Psoas muscle (tissue), 7 donors: ENCODE measurements at regions not wholly inside any gene's neighbourhood (a gene's known extent, or its start where the extent isn't known, plus 50 kb on each side); places are given as distances from the start of the nearest gene placed in this dataset.

Source experiments
- ATAC-seq, 4 donors: fragments of 200-7000 bp; cut with Tn5 transposase; one replicate each; pipeline ENCODE4 v1.9.1; 2020; ENCODE audit warnings: moderate library complexity in 3 of 4, mild to moderate bottlenecking in 2 of 4
- DNase-seq, 2 donors: peaks; one replicate each; pipeline ENCODE4 v3.0.0-alpha.2; 2020
- H3K27ac ChIP-seq: fragments of 200-600 bp; one replicate; pipeline ENCODE4 v1.8.0; 2022
- H3K27me3 ChIP-seq, 3 donors: fragments of 200-600 bp in 1 of 3; one replicate each; pipeline versions ENCODE4 v1.6.1 to v1.8.0; 2013 to 2022; ENCODE audit warnings: low read length in 2 of 3, mild to moderate bottlenecking in 2 of 3, moderate library complexity in 1 of 3; ENCODE audit not compliant: insufficient read depth in 3 of 3
- H3K36me3 ChIP-seq, 2 donors: fragments of 200-600 bp in 1 of 2; one replicate each; pipeline versions ENCODE4 v1.6.1 to v1.8.0; 2013 to 2022; ENCODE audit warnings: low read depth in 1 of 2, mild to moderate bottlenecking in 1 of 2, moderate library complexity in 1 of 2; ENCODE audit not compliant: insufficient read depth in 1 of 2
- H3K4me1 ChIP-seq: fragments of 200-600 bp; one replicate; pipeline ENCODE4 v1.8.0; 2022
- H3K4me3 ChIP-seq: fragments of 200-600 bp; one replicate; pipeline ENCODE4 v1.8.0; 2022; ENCODE audit warnings: mild to moderate bottlenecking
- H3K9me3 ChIP-seq: fragments of 200-600 bp; one replicate; pipeline ENCODE4 v1.8.0; 2022
- CTCF ChIP-seq: fragments of 200-600 bp; IDR thresholded peaks from one replicate; pipeline ENCODE4 v1.8.0; 2022; ENCODE audit warnings: antibody characterized with exemption
- WGBS, 3 donors: extraction: QIAGEN DNeasy Blood & Tissue Kit; methylation state at CpG; one replicate each; pipeline versions ENCODE4 v1.1.6 to v1.1.7; 2013; 5-methylcytosine and 5-hydroxymethylcytosine counted together
- intact Hi-C, 2 donors: fragments of 100-400 bp; cut with DNase I; formaldehyde crosslinking; loops; one replicate each; pipeline versions ENCODE4 v1.11.0 to v1.14.2; 2022
- donor health status: healthy with polysubstance abuse.
- donor health status: DM: no; HTN: no; CAD: no; lungs with moderate emphysema.
- donor health status: Bipolar disorder and iron deficiency.
- donor health status: healthy.
- donor health status: DM: yes; HTN: yes; CAD: no.
- donor health status: DM: no; HTN: no; CAD: no.
- donor health status: DM: yes; HTN: yes; CAD: no.

- WGBS, 3 donors: 26 to 40% (median 31%) methylated on average over 2 of the region's 2 CpGs
- Histone ChIP-seq H3K4me1 (no peaks in the 10 kb centered on the region), H3K4me3 (no peak overlapping the region), H3K9me3 (no peaks in the 10 kb centered on the region), H3K36me3 (no peaks in the 10 kb centered on the region), H3K27me3 (no peaks in the 10 kb centered on the region), H3K27ac (no peak overlapping the region)
- intact Hi-C loops: no loop called here
- DNase-seq: no peak
- no peak for ATAC-seq
- no peak for TF ChIP-seq CTCF
Measured at GRCh38 chr6:50973464-50973863, 154.8 kb downstream of the TFAP2B start.

GRCh38 chr6:50974319-50974718 is 155.6 kb downstream of the TFAP2B start:
- H3K27me3 ChIP-seq: no peaks in the 10 kb centered on the region
- WGBS, 3 donors: 81 to 89% (median 88%) methylated on average over 3 of the region's 3 CpGs
- H3K4me1 ChIP-seq: no peaks in the 10 kb centered on the region
- DNase-seq (no peak), ATAC-seq (no peak)
- no peak overlapping the region for H3K27ac ChIP-seq
- intact Hi-C loops: no loop called here
- H3K4me3 ChIP-seq: no peak overlapping the region
- no peaks in the 10 kb centered on the region for H3K36me3 ChIP-seq
- H3K9me3 ChIP-seq: no peaks in the 10 kb centered on the region
- TF ChIP-seq CTCF: no peak

GRCh38 chr6:50975216-50975615 is 156.5 kb downstream of the TFAP2B start:
- Histone ChIP-seq H3K27ac (no peak overlapping the region), H3K4me1 (no peaks in the 10 kb centered on the region), H3K9me3 (no peaks in the 10 kb centered on the region), H3K4me3 (no peak overlapping the region), H3K27me3 (no peaks in the 10 kb centered on the region), H3K36me3 (no peaks in the 10 kb centered on the region)
- DNase-seq (no peak), ATAC-seq (no peak)
- WGBS, 3 donors: 74 to 82% (median 81%) methylated on average over 2 of the region's 2 CpGs
- intact Hi-C loops: no loop called here
- no peak for TF ChIP-seq CTCF

- TF ChIP-seq CTCF: no peak
Measured at GRCh38 chr6:50976907-50977306, 158.2 kb downstream of the TFAP2B start.

GRCh38 chr6:50977796-50978195 is 159.1 kb downstream of the TFAP2B start:
- ATAC-seq: no peak
- Histone ChIP-seq H3K4me3 (no peak overlapping the region), H3K9me3 (no peaks in the 10 kb centered on the region), H3K27ac (no peak overlapping the region), H3K4me1 (no peaks in the 10 kb centered on the region), H3K36me3 (no peaks in the 10 kb centered on the region), H3K27me3 (no peaks in the 10 kb centered on the region)
- DNase-seq: no peak
- WGBS, 3 donors: 38 to 41% (median 40%) methylated on average over 1 of the region's 1 CpG
- intact Hi-C loops: no loop called here
- TF ChIP-seq CTCF: no peak

More at GRCh38 chr6:50976907-50977306, 158.2 kb downstream of the TFAP2B start:
- Histone ChIP-seq H3K27me3 (no peaks in the 10 kb centered on the region), H3K4me1 (no peaks in the 10 kb centered on the region), H3K36me3 (no peaks in the 10 kb centered on the region), H3K27ac (no peak overlapping the region), H3K9me3 (no peaks in the 10 kb centered on the region), H3K4me3 (no peak overlapping the region)
- DNase-seq: no peak
- 88 to 91% (median 90%) methylated on average over 2 of the region's 2 CpGs for WGBS, 3 donors
- no peak for ATAC-seq
- intact Hi-C loops: no loop called here
